Lower lobe of right lung (tissue), 2 donors: ENCODE measurements at regions not wholly inside any gene's neighbourhood (a gene's known extent, or its start where the extent isn't known, plus 50 kb on each side); places are given as distances from the start of the nearest gene placed in this dataset.

Source experiments
- ATAC-seq, 2 donors: fragments of 200-7000 bp; cut with Tn5 transposase; one replicate each; pipeline ENCODE4 v1.9.1; 2020 to 2022; ENCODE audit warnings: mild to moderate bottlenecking in 2 of 2, moderate library complexity in 2 of 2
- DNase-seq: peaks from one replicate; pipeline ENCODE4 v3.0.0-alpha.2; 2020
- H3K27ac ChIP-seq: fragments of 200-600 bp; one replicate; pipeline ENCODE4 v1.8.0; 2022
- H3K27me3 ChIP-seq: fragments of 200-600 bp; one replicate; pipeline ENCODE4 v1.8.0; 2022; ENCODE audit warnings: low read depth
- H3K36me3 ChIP-seq: fragments of 200-600 bp; one replicate; pipeline ENCODE4 v1.8.0; 2022; ENCODE audit warnings: mild to moderate bottlenecking
- H3K4me1 ChIP-seq: fragments of 200-600 bp; one replicate; pipeline ENCODE4 v1.8.0; 2022
- H3K4me3 ChIP-seq: fragments of 200-600 bp; one replicate; pipeline ENCODE4 v1.8.0; 2022; ENCODE audit warnings: mild to moderate bottlenecking
- H3K9me3 ChIP-seq: fragments of 200-600 bp; one replicate; pipeline ENCODE4 v1.8.0; 2022
- intact Hi-C: fragments of 100-400 bp; cut with DNase I; formaldehyde crosslinking; loops from one replicate; pipeline ENCODE4 v1.11.0; 2022
- TF ChIP-seq, protein P1 (sequence below): fragments of 200-600 bp; IDR thresholded peaks from one replicate; pipeline ENCODE4 v1.8.0; 2022; ENCODE audit warnings: antibody characterized with exemption, mild to moderate bottlenecking
- donor health status: DM: no; HTN: yes; CAD: no; lungs with severe emphysema.

DNA sequence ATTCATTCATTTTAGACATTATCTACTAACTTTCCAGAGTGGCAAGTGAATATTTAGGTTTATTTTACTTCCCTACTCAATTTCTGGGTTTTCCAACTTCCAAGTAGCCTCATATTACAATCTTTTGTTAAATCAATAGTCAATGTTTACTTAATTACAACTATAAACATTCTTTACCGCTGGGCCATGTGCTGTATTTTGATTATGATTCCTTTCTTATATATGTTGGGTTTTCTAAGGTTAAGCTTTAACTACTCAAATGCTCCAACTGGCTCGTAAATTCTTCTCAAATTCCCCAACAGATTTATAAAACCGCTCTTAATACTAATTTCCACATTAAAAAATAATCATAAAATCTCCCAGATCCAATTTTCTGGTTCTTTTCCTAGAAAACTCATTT is 110.1 kb upstream of the ABCA1 start:
- Histone ChIP-seq H3K27me3 (no peaks in the 10 kb centered on the region), H3K4me1 (no peaks in the 10 kb centered on the region), H3K36me3 (no peaks in the 10 kb centered on the region), H3K4me3 (no peak overlapping the region), H3K9me3 (no peaks in the 10 kb centered on the region), H3K27ac (no peak overlapping the region)
- intact Hi-C loops, result no loop called here
- ATAC-seq (no peak), DNase-seq (no peak)
- TF ChIP-seq, protein P1, sequence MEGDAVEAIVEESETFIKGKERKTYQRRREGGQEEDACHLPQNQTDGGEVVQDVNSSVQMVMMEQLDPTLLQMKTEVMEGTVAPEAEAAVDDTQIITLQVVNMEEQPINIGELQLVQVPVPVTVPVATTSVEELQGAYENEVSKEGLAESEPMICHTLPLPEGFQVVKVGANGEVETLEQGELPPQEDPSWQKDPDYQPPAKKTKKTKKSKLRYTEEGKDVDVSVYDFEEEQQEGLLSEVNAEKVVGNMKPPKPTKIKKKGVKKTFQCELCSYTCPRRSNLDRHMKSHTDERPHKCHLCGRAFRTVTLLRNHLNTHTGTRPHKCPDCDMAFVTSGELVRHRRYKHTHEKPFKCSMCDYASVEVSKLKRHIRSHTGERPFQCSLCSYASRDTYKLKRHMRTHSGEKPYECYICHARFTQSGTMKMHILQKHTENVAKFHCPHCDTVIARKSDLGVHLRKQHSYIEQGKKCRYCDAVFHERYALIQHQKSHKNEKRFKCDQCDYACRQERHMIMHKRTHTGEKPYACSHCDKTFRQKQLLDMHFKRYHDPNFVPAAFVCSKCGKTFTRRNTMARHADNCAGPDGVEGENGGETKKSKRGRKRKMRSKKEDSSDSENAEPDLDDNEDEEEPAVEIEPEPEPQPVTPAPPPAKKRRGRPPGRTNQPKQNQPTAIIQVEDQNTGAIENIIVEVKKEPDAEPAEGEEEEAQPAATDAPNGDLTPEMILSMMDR, result no peak

DNA sequence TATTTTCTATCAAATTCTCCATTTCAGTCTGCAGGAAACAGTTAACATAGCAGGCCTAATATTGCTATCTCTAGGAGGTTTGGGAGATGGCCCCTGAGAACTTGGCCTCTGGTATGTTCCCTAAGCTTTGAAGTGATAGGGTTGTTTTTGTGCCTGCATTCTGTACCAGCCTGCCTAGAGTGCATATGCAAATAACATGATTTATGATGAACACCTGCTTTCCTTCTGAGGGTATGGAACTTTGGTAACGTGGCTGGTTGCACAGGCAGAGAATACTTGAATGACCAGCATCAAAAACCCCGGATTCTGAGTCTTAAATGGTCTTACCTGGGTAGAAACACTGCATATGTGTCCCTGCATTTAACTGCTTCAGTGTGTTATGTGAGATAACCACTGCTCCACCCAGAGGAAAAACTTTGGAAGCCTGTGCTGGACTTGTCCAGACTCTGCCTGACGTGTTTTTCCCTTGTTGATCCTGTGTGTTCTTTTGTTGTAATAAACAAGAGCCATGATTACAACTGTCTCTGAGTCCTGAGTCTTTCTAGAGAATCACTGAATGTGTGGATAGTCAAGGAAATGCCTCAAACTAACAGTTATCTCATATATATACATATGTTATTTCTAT is 111.3 kb upstream of the ABCA1 start:
- ATAC-seq (no peak), DNase-seq (no peak)
- Histone ChIP-seq H3K27me3 (no peaks in the 10 kb centered on the region), H3K4me3 (no peak overlapping the region), H3K4me1 (no peaks in the 10 kb centered on the region), H3K9me3 (no peaks in the 10 kb centered on the region), H3K27ac (no peak overlapping the region), H3K36me3 (no peaks in the 10 kb centered on the region)
- TF ChIP-seq, protein P1, result no peak
- intact Hi-C loops, result no loop called here

DNA sequence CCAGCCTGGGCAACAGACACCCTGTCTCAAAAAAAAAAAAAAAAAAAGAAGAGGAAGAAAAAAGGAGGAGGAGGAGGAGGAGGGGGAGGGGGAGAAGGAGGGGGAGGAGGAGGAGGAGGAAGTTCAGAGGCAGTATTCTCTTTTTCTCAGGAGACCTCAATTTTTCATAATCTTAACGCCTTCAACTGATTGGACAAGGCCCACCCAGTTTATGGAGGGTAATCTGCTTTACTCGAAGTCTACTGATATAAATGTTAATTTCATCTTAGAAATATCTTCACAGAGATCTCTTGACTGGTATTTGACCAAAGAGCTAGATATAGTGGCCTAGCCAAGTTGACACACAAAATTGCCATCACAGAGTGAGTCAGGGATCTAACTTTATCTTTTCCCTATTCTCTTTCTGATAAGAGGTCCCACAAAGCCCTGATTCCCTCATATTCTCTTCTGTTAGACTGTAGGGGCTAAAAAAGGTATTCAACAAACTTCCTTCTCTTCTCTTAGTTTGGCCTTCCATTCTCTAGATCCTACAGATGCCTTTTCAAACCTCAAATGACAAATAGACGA is 115.5 kb upstream of the ABCA1 start:
- Histone ChIP-seq H3K4me1 (no peaks in the 10 kb centered on the region), H3K9me3 (no peaks in the 10 kb centered on the region), H3K27me3 (no peaks in the 10 kb centered on the region), H3K36me3 (no peaks in the 10 kb centered on the region), H3K27ac (no peak overlapping the region), H3K4me3 (no peak overlapping the region)
- TF ChIP-seq, protein P1, result no peak
- intact Hi-C loops, result no loop called here
- no peak for ATAC-seq
- no peak for DNase-seq

DNA sequence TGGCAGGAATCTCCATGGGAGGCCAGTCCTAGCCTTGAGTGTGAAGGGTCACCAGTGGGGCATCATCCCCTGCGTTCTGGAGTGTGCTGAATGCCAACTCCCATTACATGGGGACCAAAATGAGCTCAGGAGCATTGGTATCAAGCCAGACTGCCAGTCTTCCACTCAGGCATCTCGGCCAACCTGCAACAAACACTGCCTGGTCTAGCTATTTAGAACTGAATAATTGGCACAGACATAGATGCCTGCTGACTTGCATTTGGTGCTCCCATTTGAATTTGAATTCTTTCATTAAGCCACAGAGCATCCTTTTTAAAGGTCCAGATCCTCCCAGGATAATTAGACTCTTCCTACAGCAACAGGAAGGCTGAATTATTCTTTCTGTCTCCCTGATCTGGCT is 116.6 kb upstream of the ABCA1 start:
- Histone ChIP-seq H3K4me3 (no peak overlapping the region), H3K36me3 (no peaks in the 10 kb centered on the region), H3K27ac (no peak overlapping the region), H3K9me3 (no peaks in the 10 kb centered on the region), H3K27me3 (no peaks in the 10 kb centered on the region), H3K4me1 (no peaks in the 10 kb centered on the region)
- ATAC-seq, result no peak
- no peak for DNase-seq
- TF ChIP-seq, protein P1, result no peak
- intact Hi-C loops, result no loop called here

DNA sequence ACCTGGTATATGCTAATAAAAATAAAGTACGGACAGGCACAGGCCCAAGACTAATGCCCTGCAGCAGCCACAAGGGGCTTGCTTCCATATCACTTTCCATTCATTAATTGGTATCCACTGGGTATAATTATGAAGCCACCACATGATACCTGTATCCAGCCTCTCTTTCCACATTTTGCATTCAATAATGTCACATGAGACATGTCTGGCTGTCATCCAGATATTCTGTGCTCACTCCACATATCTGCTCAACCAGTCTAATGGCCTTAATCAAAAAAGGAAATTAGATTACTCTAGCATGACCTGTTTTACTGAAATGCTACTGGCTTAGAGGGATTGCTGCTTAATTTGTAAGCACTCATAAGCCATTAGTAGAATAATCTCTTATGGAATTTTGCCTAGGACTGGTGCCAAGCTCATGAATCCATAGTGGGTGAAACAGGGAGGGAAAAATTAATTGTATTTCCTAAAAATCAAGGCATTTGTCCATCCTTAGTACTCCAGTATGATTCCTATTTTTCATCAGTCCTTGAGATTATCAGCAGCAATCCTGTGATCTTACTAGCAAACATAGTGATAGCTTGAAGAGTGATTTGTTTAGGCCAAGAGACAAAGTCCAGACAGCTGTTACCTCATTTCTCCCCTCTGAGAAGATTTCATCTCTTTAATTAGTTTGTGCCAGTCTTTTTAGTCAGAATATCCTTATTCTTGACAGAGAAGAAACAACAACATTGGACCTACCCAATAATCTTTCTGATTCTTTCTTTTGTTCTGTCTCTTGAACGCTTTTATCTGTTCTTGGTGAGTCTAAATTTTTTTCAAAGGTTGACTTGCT is 119.2 kb upstream of the ABCA1 start:
- ATAC-seq (no peak), DNase-seq (no peak)
- Histone ChIP-seq H3K9me3 (no peaks in the 10 kb centered on the region), H3K36me3 (no peaks in the 10 kb centered on the region), H3K27ac (no peak overlapping the region), H3K4me1 (no peaks in the 10 kb centered on the region), H3K27me3 (no peaks in the 10 kb centered on the region), H3K4me3 (no peak overlapping the region)
- TF ChIP-seq, protein P1, result no peak
- intact Hi-C loops, result no loop called here
